ENCODE measurements at regions not wholly inside any gene's neighbourhood (a gene's known extent, or its start where the extent isn't known, plus 50 kb on each side); places are given as distances from the start of the nearest gene placed in this dataset.

GRCh38 chr3:22236490-22237270, 485.7 kb upstream of the ZNF385D start:
- no peak for DNase-seq

GRCh38 chr3:22239011-22239410, 488.0 kb upstream of the ZNF385D start:
- no peak for DNase-seq

GRCh38 chr3:22241110-22241509, 490.1 kb upstream of the ZNF385D start:
- DNase-seq, result no peak

GRCh38 chr3:22244761-22245521, 493.9 kb upstream of the ZNF385D start:
- DNase-seq, result peak; percentile 63

GRCh38 chr3:22245811-22246583, 495.0 kb upstream of the ZNF385D start:
- DNase-seq, result no peak

- no peak for DNase-seq
Observed at GRCh38 chr3:22249658-22250057, 498.6 kb upstream of the ZNF385D start.

- DNase-seq, result no peak
Observed at GRCh38 chr3:22257252-22257651, 506.2 kb upstream of the ZNF385D start.

GRCh38 chr3:22262386-22262785, 511.4 kb upstream of the ZNF385D start:
- DNase-seq, result no peak

GRCh38 chr3:22263042-22263441, 512.0 kb upstream of the ZNF385D start:
- no peak for DNase-seq

- DNase-seq, result no peak
Observed at GRCh38 chr3:22265403-22265802, 514.4 kb upstream of the ZNF385D start.

- DNase-seq, result no peak
Observed at GRCh38 chr3:22269831-22270230, 518.8 kb upstream of the ZNF385D start.

GRCh38 chr3:22276351-22276750, 525.3 kb upstream of the ZNF385D start:
- DNase-seq, result no peak

GRCh38 chr3:22284559-22284958, 533.5 kb upstream of the ZNF385D start:
- peak; percentile 16 for DNase-seq

GRCh38 chr3:22288756-22289155, 537.7 kb upstream of the ZNF385D start:
- no peak for DNase-seq

- DNase-seq, result no peak
Observed at GRCh38 chr3:22292681-22293080, 541.7 kb upstream of the ZNF385D start.

- DNase-seq, result no peak
Observed at GRCh38 chr3:22296601-22297000, 545.6 kb upstream of the ZNF385D start.

- no peak for DNase-seq
Observed at GRCh38 chr3:22297436-22297835, 546.4 kb upstream of the ZNF385D start.

- no peak for DNase-seq
Observed at GRCh38 chr3:22306454-22306853, 555.4 kb upstream of the ZNF385D start.

GRCh38 chr3:22308871-22309270, 557.9 kb upstream of the ZNF385D start:
- DNase-seq, result no peak

- no peak for DNase-seq
Observed at GRCh38 chr3:22315925-22316324, 564.9 kb upstream of the ZNF385D start.

- no peak for DNase-seq
Observed at GRCh38 chr3:22318325-22318724, 567.3 kb upstream of the ZNF385D start.

GRCh38 chr3:22319446-22319845, 568.4 kb upstream of the ZNF385D start:
- DNase-seq, result no peak

GRCh38 chr3:22322861-22323260, 571.9 kb upstream of the ZNF385D start:
- no peak for DNase-seq

- DNase-seq, result no peak
Observed at GRCh38 chr3:22326305-22326704, 575.3 kb upstream of the ZNF385D start.

Measured in amniotic stem cell (primary cell).